HCT116 (cell line): ENCODE measurements at regions not wholly inside any gene's neighbourhood (a gene's known extent, or its start where the extent isn't known, plus 50 kb on each side); places are given as distances from the start of the nearest gene placed in this dataset.

Experiments used
- ATAC-seq: fragments of 200-7000 bp; cut with Tn5 transposase; 2 replicates; pipeline ENCODE4 v1.9.1; 2020; ENCODE audit warnings: mild to moderate bottlenecking, moderate library complexity
- BruUV-seq: library from RNA; stranded (reverse); fragments of 400-500 nt; replicated peaks from 2 replicates; lab custom pipeline; 2021; lab: Mats Ljungman, UMichigan
- CTCF ChIA-PET: fragments of 300-600 bp; sonication (Branson Sonifier 250); formaldehyde crosslinking; loops from one replicate; lab custom pipeline; 2021; ENCODE audit warnings: antibody characterized with exemption; lab: Charles Lee
- POLR2A ChIA-PET: fragments of 300-600, 350-600 bp; sonication (Branson Sonifier 250); formaldehyde crosslinking; loops from one replicate; lab custom pipeline; 2021; ENCODE audit warnings: antibody characterized with exemption; lab: Charles Lee
- RAD21 ChIA-PET, 2 experiments: fragments of 300-600 bp; sonication (Branson Sonifier 250); formaldehyde crosslinking; loops; one replicate each; lab custom pipeline; 2023; ENCODE audit warnings: low total read pairs in 2 of 2; ENCODE audit not compliant: uncharacterized antibody in 2 of 2, unreplicated experiment in 2 of 2, low non-redundant PET in 1 of 2; lab: Charles Lee
- DNase-seq: peaks from one replicate; pipeline ENCODE4 v3.0.0-alpha.2; 2010; ENCODE audit warnings: low read depth, low spot score
- H2AFZ ChIP-seq: fragments of 200-600 bp; shearing (Covaris generic), sonication (generic); 2 replicates; pipeline ENCODE4 v1.6.1; 2017; ENCODE audit warnings: low read depth, mixed run types, mixed read lengths, antibody characterized with exemption, low read length; ENCODE audit not compliant: poor library complexity, severe bottlenecking
- H3K27ac ChIP-seq: 2 replicates; pipeline ENCODE4 v1.5.1; 2012; ENCODE audit warnings: low read depth, low read length
- H3K27me3 ChIP-seq: fragments of 200-600 bp; sonication (generic); 2 replicates; pipeline ENCODE4 v1.6.1; 2016; ENCODE audit warnings: mixed run types, low read length, mixed read lengths; ENCODE audit not compliant: insufficient read depth
- H3K36me3 ChIP-seq, 2 experiments: fragments of 200-500 bp in 1 of 2; fragments of 200-600 bp in 1 of 2; sonication (Bioruptor generic) in 1 of 2; sonication (generic) in 1 of 2; 2 replicates each; pipeline versions ENCODE4 v1.5.1 to v1.6.1; 2014 to 2016; ENCODE audit warnings: low read length in 2 of 2, inconsistent platforms in 1 of 2, mixed read lengths in 1 of 2, mixed run types in 1 of 2; ENCODE audit not compliant: insufficient read depth in 2 of 2, control insufficient read depth in 1 of 2
- H3K4me1 ChIP-seq, 2 experiments: fragments of 200-600 bp in 1 of 2; sonication (generic) in 1 of 2; 2 replicates each; pipeline versions ENCODE4 v1.5.1 to v1.6.1; 2012 to 2017; ENCODE audit warnings: low read length in 2 of 2, inconsistent platforms in 1 of 2, mild to moderate bottlenecking in 1 of 2, mixed read lengths in 1 of 2, mixed run types in 1 of 2, moderate library complexity in 1 of 2; ENCODE audit not compliant: insufficient read depth in 2 of 2, control insufficient read depth in 1 of 2
- H3K4me2 ChIP-seq: fragments of 200-600 bp; sonication (generic); 2 replicates; pipeline ENCODE4 v1.6.1; 2017; ENCODE audit warnings: mixed run types, low read length, mixed read lengths
- H3K4me3 ChIP-seq, 2 experiments: fragments of 200-600 bp in 1 of 2; sonication (generic) in 1 of 2; replicated peaks in 1 of 2; 2 replicates each; pipeline ENCODE4 v1.5.1; 2011 to 2016; ENCODE audit warnings: low read length in 2 of 2, control low read depth in 1 of 2, low read depth in 1 of 2, mild to moderate bottlenecking in 1 of 2, mixed read lengths in 1 of 2, mixed run types in 1 of 2
- H3K79me2 ChIP-seq: fragments of 200-600 bp; sonication (generic); 2 replicates; pipeline ENCODE4 v1.6.1; 2017; ENCODE audit warnings: mild to moderate bottlenecking, mixed run types, low read length, moderate library complexity, mixed read lengths; ENCODE audit not compliant: insufficient read depth
- H3K9ac ChIP-seq: fragments of 200-600 bp; sonication (generic); 2 replicates; pipeline ENCODE4 v1.6.1; 2016; ENCODE audit warnings: low read length, mixed read lengths
- H3K9me2 ChIP-seq: fragments of 200-600 bp; sonication (generic), shearing (Covaris generic); 2 replicates; pipeline ENCODE4 v1.6.1; 2017; ENCODE audit warnings: mixed run types, mild to moderate bottlenecking, moderate library complexity; ENCODE audit not compliant: insufficient read depth
- H3K9me3 ChIP-seq, 2 experiments: fragments of 200-500 bp in 1 of 2; fragments of 200-600 bp in 1 of 2; sonication (Bioruptor generic) in 1 of 2; sonication (generic) in 1 of 2; 2 replicates each; pipeline ENCODE4 v1.6.1; 2014 to 2017; ENCODE audit warnings: low read length in 2 of 2, mixed read lengths in 2 of 2, inconsistent platforms in 1 of 2, low read depth in 1 of 2, mild to moderate bottlenecking in 1 of 2, mixed run types in 1 of 2, moderate library complexity in 1 of 2; ENCODE audit not compliant: control insufficient read depth in 1 of 2, insufficient read depth in 1 of 2
- H4K20me1 ChIP-seq: fragments of 200-600 bp; sonication (generic), shearing (Covaris generic); 2 replicates; pipeline ENCODE4 v1.6.1; 2017; ENCODE audit warnings: mixed run types, mild to moderate bottlenecking, moderate library complexity; ENCODE audit not compliant: insufficient read depth
- ATF3 ChIP-seq: IDR thresholded peaks from 2 replicates; pipeline ENCODE4 v1.6.1; 2012
- CBX3 ChIP-seq: IDR thresholded peaks from 2 replicates; pipeline ENCODE4 v1.6.1; 2012; ENCODE audit warnings: low read depth
- CEBPB ChIP-seq: IDR thresholded peaks from 2 replicates; pipeline ENCODE4 v1.6.1; 2012; ENCODE audit warnings: low read depth
- ELF1 ChIP-seq: IDR thresholded peaks from 2 replicates; pipeline ENCODE4 v1.6.1; 2012; ENCODE audit warnings: low read depth, borderline replicate concordance
- EZH2phosphoT487 ChIP-seq: fragments of 200-600 bp; IDR thresholded peaks from 2 replicates; pipeline ENCODE4 v1.6.1; 2018; ENCODE audit warnings: antibody characterized with exemption, borderline replicate concordance
- FOSL1 ChIP-seq: IDR thresholded peaks from 2 replicates; pipeline ENCODE4 v1.6.1; 2012; ENCODE audit warnings: low read depth
- JUND ChIP-seq: IDR thresholded peaks from 2 replicates; pipeline ENCODE4 v1.6.1; 2012
- POLR2A ChIP-seq: IDR thresholded peaks from 2 replicates; pipeline ENCODE4 v1.7.0; 2011; ENCODE audit warnings: borderline replicate concordance; ENCODE audit not compliant: insufficient read depth, insufficient read length; ENCODE audit errors: extremely low read depth
- RAD21 ChIP-seq: IDR thresholded peaks from 2 replicates; pipeline ENCODE4 v1.6.1; 2012; ENCODE audit warnings: low read depth, mild to moderate bottlenecking
- SIN3A ChIP-seq: IDR thresholded peaks from 2 replicates; pipeline ENCODE4 v1.6.1; 2012; ENCODE audit warnings: low read depth
- SP1 ChIP-seq: IDR thresholded peaks from 2 replicates; pipeline ENCODE4 v1.6.1; 2012; ENCODE audit warnings: low read depth
- SRF ChIP-seq: IDR thresholded peaks from 2 replicates; pipeline ENCODE4 v1.6.1; 2012; ENCODE audit warnings: low read depth
- TCF7L2 ChIP-seq: IDR thresholded peaks from 2 replicates; pipeline ENCODE4 v1.7.0; 2011; ENCODE audit warnings: borderline replicate concordance, inconsistent platforms; ENCODE audit not compliant: insufficient read depth, insufficient read length; ENCODE audit errors: extremely low read depth
- YY1 ChIP-seq: IDR thresholded peaks from 2 replicates; pipeline ENCODE4 v1.6.1; 2011; ENCODE audit warnings: low read length, low read depth, moderate library complexity, mild to moderate bottlenecking; ENCODE audit not compliant: insufficient replicate concordance; ENCODE audit errors: extremely low read depth
- ZBTB33 ChIP-seq: IDR thresholded peaks from 2 replicates; pipeline ENCODE4 v1.6.1; 2011; ENCODE audit warnings: mild to moderate bottlenecking, low read length, moderate library complexity; ENCODE audit not compliant: insufficient replicate concordance; ENCODE audit errors: extremely low read depth
- ZFX ChIP-seq: fragments of 450-650 bp; IDR thresholded peaks from 2 replicates; pipeline ENCODE4 v1.6.1; 2017
- ZNF274 ChIP-seq: fragments of 200-500 bp; sonication (Bioruptor generic); IDR thresholded peaks from 2 replicates; pipeline ENCODE4 v1.6.1; 2014; ENCODE audit warnings: mild to moderate bottlenecking, low read depth, low read length, inconsistent platforms
- intact Hi-C: fragments of 100-400 bp; cut with micrococcal nuclease; formaldehyde crosslinking; loops from 2 replicates; pipeline ENCODE4 v1.10.0; 2022

- Histone ChIP-seq H3K79me2 (no peaks in the 10 kb centered on the region), H4K20me1 (no peaks in the 10 kb centered on the region), H3K4me1 (no peaks in the 10 kb centered on the region), H3K27ac (no peak overlapping the region)
- TF ChIP-seq JUND (no peak), FOSL1 (no peak), SP1 (no peak), ZBTB33 (no peak), CEBPB (no peak), ZFX (no peak), ZNF274 (no peak), POLR2A (no peak), RAD21 (no peak), SRF (no peak), SIN3A (no peak), ELF1 (no peak)
- TF ChIP-seq, all 23 proteins: peak for 0
- H3K4me3 ChIP-seq, result no peak overlapping the region
- H3K36me3 ChIP-seq, result no peaks in the 10 kb centered on the region
- DNase-seq (no peak), ATAC-seq (no peak)
- peaks cover 24% of the 10 kb centered on the region for H3K27me3 ChIP-seq
- ChIA-PET RAD21 (no interaction called here), POLR2A (no interaction called here), CTCF (no interaction called here)
- no peak overlapping the region for H3K9ac ChIP-seq
- H3K4me2 ChIP-seq, result no peak overlapping the region
- no peak overlapping the region for H2AFZ ChIP-seq
- no TSS peak for BruUV-seq
- no peaks in the 10 kb centered on the region for H3K9me3 ChIP-seq
- H3K9me2 ChIP-seq, result no peaks in the 10 kb centered on the region
- intact Hi-C loops, result no loop called here
Measured at GRCh38 chr16:47939680-47940079, 216.1 kb downstream of the ABCC12 start.

- BruUV-seq, result no TSS peak
- ChIA-PET POLR2A (no interaction called here), CTCF (no interaction called here), RAD21 (no interaction called here)
- no peaks in the 10 kb centered on the region for H3K9me3 ChIP-seq
- no peak overlapping the region for H2AFZ ChIP-seq
- H3K27ac ChIP-seq, result no peak overlapping the region
- H3K4me2 ChIP-seq, result no peak overlapping the region
- no peaks in the 10 kb centered on the region for H4K20me1 ChIP-seq
- intact Hi-C loops, result no loop called here
- DNase-seq (no peak), ATAC-seq (no peak)
- no peak overlapping the region for H3K9ac ChIP-seq
- no peaks in the 10 kb centered on the region for H3K9me2 ChIP-seq
- no peaks in the 10 kb centered on the region for H3K4me1 ChIP-seq
- H3K4me3 ChIP-seq, result no peak overlapping the region
- peaks cover 22% of the 10 kb centered on the region for H3K27me3 ChIP-seq
- H3K36me3 ChIP-seq, result no peaks in the 10 kb centered on the region
- H3K79me2 ChIP-seq, result no peaks in the 10 kb centered on the region
- TF ChIP-seq POLR2A (no peak), SP1 (no peak), YY1 (no peak), SIN3A (no peak), JUND (no peak), CBX3 (no peak), EZH2phosphoT487 (no peak), TCF7L2 (no peak), FOSL1 (no peak), ZNF274 (no peak), ZFX (no peak), ZBTB33 (no peak), ATF3 (no peak), CEBPB (no peak)
Measured at GRCh38 chr16:47938272-47938671, 217.5 kb downstream of the ABCC12 start.
